Activated CD8-positive, alpha-beta memory T cell treated with anti-CD3 and anti-CD28 coated beads, Interleukin-2, amount 50 U/mL, for 4 hours (primary cell): ENCODE measurements at regions not wholly inside any gene's neighbourhood (a gene's known extent, or its start where the extent isn't known, plus 50 kb on each side); places are given as distances from the start of the nearest gene placed in this dataset.

Source experiments
- DNase-seq: peaks from one replicate; pipeline ENCODE4 v3.0.0-alpha.2; 2020

DNA sequence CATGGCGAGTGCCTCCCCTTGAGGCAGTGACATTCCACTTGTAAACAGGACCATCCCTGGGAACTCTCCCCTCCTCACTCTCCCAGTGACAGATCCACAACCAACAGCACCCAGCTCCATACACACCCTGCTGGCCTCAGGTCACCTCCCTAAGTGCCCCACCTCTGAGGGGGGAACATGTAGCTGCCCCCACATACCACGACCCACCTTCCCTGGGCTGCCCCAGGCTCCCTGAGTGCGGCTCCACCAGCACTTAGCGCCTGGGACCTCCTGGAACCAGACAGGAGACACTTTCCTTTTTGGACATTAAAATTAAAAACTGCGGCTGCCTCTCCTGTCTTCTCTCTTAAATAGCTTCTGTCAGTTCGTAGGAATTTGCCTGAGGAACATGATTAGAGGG, 1140.1 kb downstream of the BRD1 start:
- DNase-seq: no peak

DNA sequence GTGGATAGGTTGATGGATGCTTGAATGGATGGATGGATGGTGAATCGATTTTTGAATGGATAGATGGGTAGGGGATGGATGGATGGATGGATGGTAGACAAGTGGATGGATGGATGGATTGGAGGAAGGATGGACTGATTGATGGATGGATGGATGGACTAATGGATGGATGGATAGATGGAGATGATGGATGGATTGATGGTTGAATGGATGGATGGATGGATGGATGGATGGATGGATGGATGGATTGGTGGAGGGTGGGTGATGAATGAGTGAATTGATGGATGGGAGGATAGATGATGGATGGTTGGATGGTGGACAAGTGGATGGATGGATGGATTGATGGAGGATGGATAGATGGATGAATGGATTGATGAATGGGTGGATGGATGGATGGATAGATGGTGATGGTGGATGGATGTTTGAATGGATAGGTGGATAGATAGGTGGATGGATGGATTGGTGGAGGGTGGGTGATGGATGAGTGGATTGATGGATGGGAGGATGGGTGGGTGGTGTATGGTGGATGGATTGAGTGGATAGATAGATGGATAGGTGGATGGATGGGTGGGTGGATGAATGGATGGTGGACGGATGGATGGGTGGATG, 1140.9 kb downstream of the BRD1 start:
- no peak for DNase-seq

DNA sequence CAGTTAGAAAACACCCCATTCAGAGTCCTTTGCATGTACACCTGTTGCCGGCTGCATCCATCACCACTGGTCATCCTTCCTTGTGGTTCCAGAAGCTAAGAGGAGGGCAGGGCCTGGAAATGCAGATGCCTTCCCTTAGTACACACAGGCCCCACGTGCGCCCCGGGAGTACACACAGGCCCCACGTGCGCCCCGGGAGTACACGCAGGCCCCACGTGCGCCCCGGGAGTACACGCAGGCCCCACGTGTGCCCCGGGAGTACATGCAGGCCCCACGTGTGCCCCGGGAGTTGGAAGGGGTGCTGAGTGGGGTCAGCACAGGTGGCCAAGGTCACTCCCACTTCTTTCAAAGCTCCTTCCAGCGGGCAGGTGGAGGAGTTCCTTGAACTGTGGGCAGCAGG, 1141.9 kb downstream of the BRD1 start:
- DNase-seq: no peak

DNA sequence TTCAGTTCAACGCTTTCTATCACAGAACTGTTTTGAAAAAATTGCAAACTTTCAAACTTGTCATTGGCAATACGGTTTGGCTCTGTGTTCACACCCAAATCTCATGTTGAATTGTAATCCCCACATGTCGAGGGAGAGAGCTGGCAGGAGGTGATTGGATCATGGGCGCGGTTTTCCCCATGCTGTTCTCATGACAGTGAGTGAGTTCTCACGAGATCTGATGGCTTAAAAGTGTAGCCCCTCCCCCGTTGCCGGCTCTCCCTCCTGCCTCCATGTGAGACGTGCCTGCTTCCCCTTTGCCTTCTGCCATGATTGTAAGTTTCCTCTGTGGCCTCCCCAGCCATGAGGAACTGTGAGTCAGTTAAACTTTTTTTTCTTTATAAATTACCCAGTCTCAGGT, 1144.0 kb downstream of the BRD1 start:
- DNase-seq: no peak

DNA sequence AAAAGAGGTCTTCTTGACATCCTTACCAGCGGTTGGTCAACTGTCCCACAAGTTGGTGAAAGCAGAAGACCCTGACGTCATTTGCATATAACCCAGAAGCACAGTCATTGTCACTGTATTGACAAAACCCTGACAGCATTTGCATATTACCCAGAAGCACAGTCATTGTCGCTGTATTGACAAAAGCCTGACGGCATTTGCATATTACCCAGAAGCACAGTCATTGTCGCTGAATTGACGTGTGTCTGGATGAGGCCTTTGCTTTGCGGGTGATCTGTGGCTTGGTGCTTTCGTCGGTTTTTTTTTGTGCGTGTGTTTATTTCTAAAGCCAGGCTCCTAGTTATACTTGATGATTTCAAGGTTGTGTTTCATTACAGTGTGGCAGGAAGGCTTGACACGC, 1145.2 kb downstream of the BRD1 start:
- DNase-seq: no peak

DNA sequence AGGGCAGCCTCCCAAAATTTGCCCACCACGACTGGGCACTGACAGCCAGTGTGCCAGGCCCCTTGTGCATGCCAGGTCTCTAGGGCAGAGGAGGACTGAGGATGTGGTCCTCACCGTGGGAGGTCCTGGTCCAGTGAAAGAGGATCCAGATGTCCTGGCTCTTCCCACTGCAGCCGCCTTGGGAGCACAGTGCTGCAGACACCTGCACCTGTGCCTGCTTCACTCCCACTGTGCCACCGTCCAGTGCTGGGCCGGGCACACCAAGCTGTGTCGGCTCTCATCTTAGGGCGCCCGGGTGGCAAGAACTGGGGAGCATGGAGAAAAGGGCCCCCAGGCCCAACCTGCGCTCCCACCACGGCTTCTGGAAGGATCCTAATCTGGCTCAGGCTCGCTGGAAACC, 1147.1 kb downstream of the BRD1 start:
- DNase-seq: no peak

DNA sequence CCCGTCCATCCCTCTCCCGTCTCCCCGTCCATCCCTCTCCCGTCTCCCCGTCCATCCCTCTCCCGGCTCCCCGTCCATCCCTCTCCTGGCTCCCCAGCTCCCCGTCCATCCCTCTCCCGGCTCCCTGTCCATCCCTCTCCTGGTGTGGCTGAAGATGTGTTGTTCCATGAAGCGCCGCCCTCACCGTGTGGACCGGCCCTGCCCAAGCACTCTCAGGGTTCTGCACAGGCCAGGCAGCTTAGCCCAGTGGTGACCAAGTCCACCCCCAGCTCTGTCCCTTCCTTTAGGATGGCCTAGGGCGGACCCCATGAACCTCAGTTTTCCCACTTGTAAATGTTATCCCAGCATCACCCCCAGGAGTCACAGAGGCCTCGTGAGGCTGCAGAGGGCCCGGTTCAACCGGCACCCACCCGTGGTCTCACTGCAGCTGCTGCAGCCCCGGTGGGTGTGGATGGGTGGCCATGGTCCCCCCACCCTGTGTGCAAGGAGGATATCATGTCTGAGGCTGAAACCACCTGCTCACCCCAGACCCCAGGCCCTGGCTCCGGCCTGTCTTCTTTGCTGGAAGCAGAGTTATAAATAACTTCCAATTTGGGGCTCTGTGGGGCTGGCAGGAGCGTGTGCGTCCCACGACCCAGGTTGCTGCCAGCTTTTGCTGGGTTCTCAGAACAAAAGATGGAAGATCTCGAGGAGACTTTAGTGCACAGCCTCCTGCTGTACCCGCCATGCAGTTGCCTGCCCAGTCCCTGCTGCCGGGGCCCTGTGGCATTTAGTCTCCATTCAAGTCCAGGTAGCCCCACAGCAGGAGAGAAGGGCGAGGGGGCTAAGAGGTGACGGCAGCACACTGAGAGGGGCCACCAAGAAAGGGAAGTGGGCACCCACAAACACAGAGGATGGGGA, 1147.8 kb downstream of the BRD1 start:
- no peak for DNase-seq

DNA sequence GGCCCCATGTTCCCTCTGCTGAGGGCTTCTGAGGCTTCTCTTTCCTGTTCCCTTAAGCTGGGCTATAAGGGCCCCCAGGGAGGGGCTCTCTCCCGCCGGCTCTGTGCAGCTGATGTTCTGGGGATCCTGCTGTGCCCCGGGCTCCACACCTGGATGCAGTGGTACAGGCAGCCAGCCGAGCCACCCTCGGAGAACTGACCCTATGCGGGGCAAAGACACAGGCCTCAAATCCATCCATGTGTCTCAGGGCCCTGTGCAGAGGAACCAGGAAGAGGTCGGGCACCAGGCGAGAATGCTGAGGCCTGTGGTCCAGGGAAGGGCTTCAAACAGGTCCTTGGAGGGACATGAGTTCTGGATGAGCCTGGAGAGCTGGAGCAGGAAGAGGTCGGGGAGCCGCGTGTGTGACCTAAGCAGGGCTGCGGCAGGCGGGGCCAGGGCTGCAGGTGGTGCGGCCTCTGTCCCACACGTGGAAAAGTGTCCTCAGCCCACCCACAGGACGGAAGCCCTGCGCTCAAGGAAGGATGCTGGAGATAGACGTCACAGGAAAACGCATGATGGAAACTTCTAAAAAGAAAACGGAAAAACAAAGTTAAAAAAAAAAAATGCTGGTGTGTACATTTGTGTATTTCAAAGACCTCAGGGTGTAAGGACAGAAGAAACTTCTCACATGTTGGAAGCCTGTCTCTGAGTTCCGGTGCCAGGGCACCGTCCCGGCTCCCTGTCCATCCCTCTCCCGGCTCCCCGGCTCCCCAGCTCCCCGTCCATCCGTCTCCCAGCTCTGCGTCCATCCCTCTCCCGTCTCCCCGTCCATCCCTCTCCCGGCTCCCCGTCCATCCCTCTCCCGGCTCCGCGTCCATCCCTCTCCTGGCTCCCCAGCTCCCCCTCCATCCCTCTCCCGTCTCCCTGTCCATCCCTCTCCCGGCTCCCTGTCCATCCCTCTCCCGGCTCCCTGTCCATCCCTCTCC, 1149.2 kb downstream of the BRD1 start:
- DNase-seq: no peak

DNA sequence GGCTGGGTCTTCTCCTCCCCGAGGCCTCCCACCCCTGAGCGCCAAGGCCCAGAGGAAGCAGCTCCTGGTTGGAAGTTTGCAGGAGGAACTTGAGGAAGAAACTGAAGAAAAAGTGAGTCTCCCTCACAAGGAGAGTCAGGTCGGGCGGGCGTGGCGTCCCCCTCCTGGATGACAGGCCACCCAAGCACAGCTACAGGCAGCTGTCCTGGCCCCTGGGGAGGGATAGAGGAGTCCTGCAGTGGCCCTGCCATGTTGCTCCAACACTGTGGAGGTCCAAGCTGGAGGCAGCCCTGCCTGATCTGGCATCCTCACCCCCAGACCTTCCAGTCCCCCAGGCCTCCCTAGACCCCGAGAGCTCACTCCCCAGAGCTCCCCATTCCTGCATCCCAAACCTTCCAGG, 1150.1 kb downstream of the BRD1 start:
- no peak for DNase-seq

DNA sequence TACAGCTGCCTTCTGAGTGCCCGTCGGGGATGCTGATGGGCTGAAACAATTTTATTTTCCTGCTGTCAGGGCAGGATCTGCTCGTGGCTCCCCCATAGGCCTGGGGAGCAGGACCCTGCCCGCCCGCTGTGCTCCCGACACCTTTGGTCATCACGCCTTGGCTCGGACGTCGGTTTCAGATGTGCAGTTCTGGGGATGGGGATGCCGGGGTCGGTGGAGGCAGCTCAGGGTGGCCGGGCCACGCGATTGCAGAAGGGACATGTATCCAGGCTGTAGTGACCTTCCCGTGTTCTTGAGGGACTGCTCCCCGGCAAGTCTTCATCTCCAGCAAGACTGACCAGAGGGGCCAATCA, 1150.5 kb downstream of the BRD1 start:
- no peak for DNase-seq

DNA sequence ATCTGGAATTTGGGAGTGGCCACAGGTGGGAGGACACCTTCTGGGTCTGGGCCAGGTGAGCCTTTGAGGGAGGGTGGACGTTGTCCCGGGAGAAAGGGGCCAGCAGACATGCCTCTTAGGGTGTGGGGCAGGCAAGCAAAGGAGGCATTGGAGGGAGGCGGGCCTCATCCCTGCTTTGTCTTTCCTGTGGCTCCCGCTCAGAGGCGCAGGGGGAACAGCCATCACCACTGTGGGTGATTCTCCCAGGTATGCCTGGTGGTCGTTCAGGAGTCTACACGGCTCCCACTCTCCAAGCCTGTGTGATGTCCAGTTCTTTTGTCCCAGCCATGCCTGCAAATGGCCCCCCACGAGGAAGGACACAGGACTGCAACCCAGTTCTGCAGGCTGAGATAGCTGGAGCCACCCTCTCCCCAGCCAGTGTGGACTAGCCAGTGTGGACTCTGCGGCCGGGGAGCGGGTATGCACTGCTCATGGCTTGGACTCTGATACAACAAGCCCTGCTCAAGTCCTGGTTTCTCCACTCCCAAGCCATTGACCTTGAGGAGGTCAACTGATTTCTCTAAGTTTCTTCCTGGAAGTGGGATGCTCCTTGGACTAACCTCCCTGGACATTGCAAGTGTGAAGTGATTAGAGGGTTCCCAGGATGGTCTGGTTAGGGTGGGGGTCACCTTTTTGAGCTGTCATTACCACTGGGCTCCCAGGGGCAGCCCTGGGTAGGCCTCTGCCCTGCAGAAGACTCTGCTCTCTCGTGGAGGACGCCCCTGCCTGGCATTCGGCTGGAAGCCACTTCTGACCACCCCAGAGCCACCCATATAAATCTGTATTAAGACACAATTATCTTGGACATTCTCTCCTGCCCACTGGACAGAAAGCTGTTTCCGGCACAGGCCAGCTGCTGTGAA, 1151.2 kb downstream of the BRD1 start:
- no peak for DNase-seq

DNA sequence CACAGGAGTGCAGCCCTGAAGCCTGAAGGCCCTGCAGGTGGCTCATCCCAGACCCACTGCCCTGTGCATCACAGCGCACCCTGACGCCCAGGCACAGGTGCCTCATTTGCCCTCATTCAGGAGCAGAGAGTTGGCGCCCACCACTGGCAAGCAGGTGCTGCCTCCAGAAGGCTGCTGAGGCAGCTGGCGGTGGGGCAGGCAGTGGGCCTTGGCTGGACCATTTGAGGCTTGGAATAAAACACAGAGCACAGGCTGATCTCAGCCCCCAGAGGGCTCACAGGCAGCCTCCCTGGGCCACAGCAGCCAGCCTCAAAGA, 1151.9 kb downstream of the BRD1 start:
- no peak for DNase-seq

DNA sequence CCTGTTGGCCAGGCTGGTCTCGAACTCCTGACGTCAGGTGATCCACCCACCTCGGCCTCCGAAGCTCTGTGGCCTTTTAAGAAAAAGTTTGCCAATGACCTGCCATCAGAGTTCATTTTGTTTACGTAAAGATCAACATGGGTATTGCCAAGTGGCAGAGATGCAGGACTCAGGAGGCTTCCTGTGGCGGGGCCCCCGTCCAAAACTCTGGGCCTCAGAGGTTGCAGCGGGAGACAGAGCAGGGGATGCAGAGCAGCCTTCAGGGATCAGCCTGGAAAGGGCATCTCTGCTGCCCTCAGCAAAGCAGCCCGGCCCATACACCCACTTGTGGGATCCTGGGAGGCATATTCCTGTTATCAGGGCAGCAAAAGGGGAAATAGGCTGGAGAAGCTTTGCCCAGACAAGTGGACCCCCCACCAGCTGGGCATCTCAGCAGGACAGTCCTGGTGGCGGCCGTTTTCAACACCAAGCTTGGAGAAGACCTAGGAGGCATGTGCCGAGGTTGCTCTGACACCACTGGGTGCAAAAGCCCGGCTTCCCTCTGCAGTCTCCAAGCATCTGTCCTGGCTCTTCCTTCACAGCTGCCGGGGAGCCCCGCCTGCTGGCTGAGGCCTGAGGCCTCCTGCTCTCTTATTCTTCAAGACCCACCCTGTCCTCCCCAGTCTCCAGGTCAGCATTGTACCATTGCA, 1152.4 kb downstream of the BRD1 start:
- DNase-seq: no peak

DNA sequence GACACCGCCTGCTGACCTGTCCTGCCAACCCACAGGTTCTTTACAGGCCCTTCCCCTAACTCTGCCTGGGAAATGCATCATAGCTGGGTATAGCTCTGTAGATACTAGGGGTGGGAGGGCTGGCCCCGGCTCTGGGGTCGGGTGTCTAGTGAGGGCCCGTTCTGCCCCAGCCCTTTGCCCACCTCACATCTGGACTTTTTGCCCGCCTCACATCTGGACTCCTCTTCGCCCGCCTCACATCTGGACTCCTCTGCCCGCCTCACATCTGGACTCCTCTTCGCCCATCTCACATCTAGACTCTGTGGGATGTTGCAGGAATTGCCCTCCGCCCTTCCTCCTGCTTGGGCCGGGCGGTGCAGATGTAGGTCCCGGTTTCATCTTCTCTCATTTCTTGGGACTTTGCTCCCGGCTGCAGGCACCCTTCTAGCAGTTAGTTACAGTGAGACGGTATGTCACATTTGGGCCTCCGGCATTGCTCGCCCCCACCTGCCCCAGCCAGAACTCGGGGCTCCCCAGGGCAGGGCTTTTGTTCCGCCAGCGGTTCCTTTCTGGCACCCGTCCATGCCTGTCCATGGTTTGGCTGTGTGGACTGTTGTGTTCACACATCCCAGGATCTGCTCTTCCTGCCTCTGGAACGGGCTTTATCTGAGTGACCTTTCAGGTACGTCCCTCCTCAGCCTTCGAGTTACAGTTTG, 1153.7 kb downstream of the BRD1 start:
- DNase-seq: no peak

DNA sequence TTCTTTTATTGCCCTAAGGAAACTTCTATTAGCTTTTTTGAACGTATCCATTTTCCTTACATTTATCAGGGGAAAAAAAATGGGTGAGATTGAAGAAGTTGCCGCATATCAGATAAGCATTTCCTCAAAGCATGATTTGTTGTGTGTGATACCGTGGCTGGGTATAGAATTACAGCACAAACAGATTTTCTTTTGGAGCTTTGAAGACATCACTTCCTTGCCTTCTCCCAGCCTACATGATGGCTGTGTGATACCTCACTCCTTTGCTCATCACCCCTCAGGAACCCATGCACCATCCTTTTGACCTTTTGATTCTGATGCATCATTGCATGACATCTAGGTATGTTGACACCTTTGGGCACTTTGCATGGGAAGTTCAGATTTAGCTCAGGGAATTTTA, 1155.3 kb downstream of the BRD1 start:
- no peak for DNase-seq

DNA sequence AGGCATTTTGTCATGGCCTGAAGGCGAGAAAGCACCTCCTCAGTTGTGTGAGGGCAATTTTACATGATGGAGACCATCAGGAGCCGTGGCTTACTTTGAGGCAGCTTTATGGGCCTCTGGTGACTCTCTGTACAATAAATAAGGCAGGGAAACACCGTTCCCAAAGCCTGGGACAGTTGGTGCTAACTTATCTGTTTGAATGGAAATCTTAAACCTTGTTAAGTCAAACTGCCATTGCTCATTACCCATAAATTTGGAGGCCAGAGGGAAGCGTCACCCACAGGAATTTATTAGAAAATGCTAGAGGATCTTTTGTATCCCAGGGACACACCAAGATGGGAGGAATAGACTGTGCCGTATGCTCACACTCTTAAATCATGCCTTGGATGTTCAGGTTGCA, 1156.9 kb downstream of the BRD1 start:
- no peak for DNase-seq

DNA sequence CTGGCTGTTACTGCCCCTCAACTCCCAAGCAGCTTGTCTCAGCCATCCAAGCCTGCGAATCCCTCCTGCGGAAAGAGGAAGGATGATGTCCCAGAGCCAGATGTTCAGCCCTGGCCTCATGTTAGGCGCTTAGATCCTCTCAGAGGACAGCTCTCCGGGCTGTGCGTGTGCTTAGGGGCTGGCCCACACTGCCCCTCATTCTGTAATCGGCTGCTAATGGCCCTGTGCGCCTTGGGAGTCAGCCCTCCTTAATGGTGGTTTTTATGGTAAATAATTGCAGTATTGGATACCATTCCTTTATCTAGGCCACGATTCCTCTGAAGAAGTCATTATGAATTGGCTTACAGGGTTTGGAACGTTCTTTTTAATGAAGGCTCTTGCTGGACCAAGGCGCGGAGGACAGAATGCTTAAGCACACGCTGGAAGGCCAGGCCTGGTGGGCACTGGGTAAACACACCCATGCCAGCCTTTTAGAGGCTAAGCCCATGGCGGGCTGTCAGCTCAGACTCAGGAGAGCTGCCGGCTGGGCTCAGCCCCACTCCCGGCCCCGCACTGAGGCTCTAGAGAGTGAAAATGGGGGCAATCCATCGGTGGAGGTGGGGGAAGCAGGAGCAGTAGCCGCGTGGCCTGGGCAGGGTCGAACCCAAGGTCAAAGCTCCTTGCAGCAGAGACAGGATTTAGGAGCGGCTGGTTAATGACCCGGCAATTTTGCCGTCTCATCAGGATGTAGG, 1157.5 kb downstream of the BRD1 start:
- no peak for DNase-seq

DNA sequence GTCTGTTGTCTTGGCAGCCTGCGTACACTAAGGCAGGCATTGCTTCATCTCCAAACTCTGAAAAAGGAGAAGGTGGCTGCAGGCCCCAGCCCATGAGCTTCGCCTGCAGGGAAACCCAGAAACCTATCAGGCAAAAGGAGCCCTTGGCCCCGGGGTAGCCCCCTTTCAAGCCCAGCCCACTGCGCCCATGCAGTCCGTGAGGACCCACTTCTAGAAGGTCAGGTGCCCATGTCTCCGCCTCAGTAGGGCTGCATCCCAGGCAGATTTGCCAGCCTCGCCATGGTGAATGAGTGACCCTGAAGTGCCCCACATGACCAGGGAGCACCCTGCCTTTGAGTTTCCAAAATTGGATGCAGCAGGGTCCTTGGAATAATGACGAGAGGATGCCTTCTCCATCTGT, 1158.4 kb downstream of the BRD1 start:
- DNase-seq: no peak

DNA sequence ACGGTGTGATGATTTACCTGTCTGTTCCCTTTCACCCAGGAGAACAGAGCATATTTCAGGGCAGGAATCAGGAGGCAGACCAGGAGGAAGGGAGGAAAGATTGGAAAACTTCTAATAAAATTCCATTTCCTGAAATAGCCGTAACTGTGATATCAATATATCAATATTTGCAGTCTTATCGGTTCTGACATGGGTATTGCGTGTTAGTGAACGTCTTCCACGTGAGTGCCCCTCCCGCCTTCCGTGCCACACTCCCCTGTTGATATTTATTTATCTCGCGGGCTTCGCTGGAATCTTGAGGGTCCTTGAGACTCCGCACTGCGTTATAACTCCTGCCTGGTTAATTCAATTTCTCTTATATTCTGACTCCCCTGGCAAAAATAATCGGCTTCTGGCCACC, 1160.4 kb downstream of the BRD1 start:
- no peak for DNase-seq

DNA sequence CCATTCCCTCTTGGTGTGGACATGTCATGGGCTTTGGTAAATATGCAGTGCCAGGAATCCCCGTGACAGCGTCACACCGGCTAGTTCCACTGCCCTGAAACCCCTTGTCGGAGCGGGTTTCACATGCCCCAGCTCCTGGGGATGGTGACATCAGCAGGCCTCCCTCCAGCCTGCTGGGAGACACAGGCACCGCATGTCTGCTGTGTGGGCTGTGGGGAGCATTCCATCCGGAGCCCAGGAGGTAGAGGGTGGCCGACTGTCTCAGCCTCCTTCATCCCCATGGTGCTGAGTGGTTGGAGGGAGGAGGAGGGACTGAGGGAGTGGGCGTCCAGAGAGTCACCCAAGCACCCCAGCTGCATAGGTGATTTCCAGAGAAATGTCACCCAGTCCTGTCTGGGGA, 1161.1 kb downstream of the BRD1 start:
- DNase-seq: no peak
